ENCODE measurements at regions not wholly inside any gene's neighbourhood (a gene's known extent, or its start where the extent isn't known, plus 50 kb on each side); places are given as distances from the start of the nearest gene placed in this dataset.

- no peaks in the 10 kb centered on the region for H3K27me3 ChIP-seq (ENCODE audit: control insufficient read depth in 2 of 2, insufficient read depth in 2 of 2, low read length in 2 of 2)
- no TSS peak for BruUV-seq (replicated peaks)
- no peaks in the 10 kb centered on the region for H3K9me3 ChIP-seq (replicated peaks; ENCODE audit: control insufficient read depth, insufficient read depth, low read depth, low read length)
- no peak overlapping the region for H3K4me2 ChIP-seq (ENCODE audit: insufficient read depth, low read length)
- POLR2A ChIA-PET, result interaction anchor here (0.6 to 2.4 kb wide), 6 partner anchors 9 to 32 kb away, joined by 3 to 7 read pairs (median 4); no protein-coding TSS in a partner anchor
- peaks cover 46 to 48% of the 10 kb centered on the region in 2 experiments for H3K4me1 ChIP-seq (replicated peaks in 1 of 2; ENCODE audit: control insufficient read depth in 2 of 2, insufficient read depth in 2 of 2, low read length in 2 of 2)
- 67% methylated on average over 16 of the region's 16 CpGs for WGBS (ENCODE audit: insufficient coverage, low coverage, missing lambda C conversion rate)
- no peaks in the 10 kb centered on the region for H3K79me2 ChIP-seq (ENCODE audit: control insufficient read depth, insufficient read depth, low read length)
- no peak for DNase-seq (ENCODE audit: extremely low read depth in 1 of 4, low spot score in 3 of 4)
- no peak for FAIRE-seq
- H3K9me1 ChIP-seq (ENCODE audit: control insufficient read depth, insufficient read depth, low read length), result peaks cover 2% of the 10 kb centered on the region
- intact Hi-C loops (cut with micrococcal nuclease) (loop anchor here (5.0 kb wide), 1 partner anchor 35 kb away; no protein-coding TSS in a partner anchor), in situ Hi-C loops (cut with MboI) (no loop called here)
- ATAC-seq, result no peak
- CTCF ChIA-PET (ENCODE audit: low intra/inter-chr PET ratio), result no interaction called here
- H3K9ac ChIP-seq (ENCODE audit: insufficient read depth in 1 of 2, low read depth in 2 of 2, low read length in 2 of 2), result no peak overlapping the region
- H3K27ac ChIP-seq (ENCODE audit: extremely low read depth, low read depth, low read length), result no peak overlapping the region
- no peak overlapping the region for H2AFZ ChIP-seq (ENCODE audit: low read depth, low read length)
- TF ChIP-seq RBM17 (IDR thresholded peaks at IDR 0.05; ENCODE audit: borderline replicate concordance, low read depth, low read length) (no peak), ZFP91 (CRISPR knock-in tag; IDR thresholded peaks at IDR 0.05) (no peak), RAD21 (CRISPR knock-in tag; conservative IDR thresholded peaks at IDR 0.05 in 1 of 2, IDR thresholded peaks at IDR 0.05 in 1 of 2) (no peak), NCOR1 (IDR thresholded peaks at IDR 0.05) (no peak), PRPF4 (IDR thresholded peaks at IDR 0.05; ENCODE audit: insufficient read depth, low read depth, low read length, poor library complexity, severe bottlenecking) (no peak), PKNOX1 (IDR thresholded peaks at IDR 0.05) (no peak), CREB1 (IDR thresholded peaks at IDR 0.05) (no peak), CREB1 (CRISPR knock-in tag; IDR thresholded peaks at IDR 0.05) (no peak)
- H3K36me3 ChIP-seq (ENCODE audit: control insufficient read depth, insufficient read depth, low read length), result no peaks in the 10 kb centered on the region
- no peak overlapping the region for H3K4me3 ChIP-seq
- no peaks in the 10 kb centered on the region for H4K20me1 ChIP-seq (replicated peaks; ENCODE audit: control insufficient read depth, insufficient read depth, low read length)
Observed at GRCh38 chr1:54461731-54462596, 55.8 kb upstream of the SSBP3 start.

All from K562 (cell line).